ENCODE measurements at regions not wholly inside any gene's neighbourhood (a gene's known extent, or its start where the extent isn't known, plus 50 kb on each side); places are given as distances from the start of the nearest gene placed in this dataset.

GRCh38 chrX:26889574-26889973, 573.6 kb downstream of the PPP4R3C start:
- TF ChIP-seq CTCF (conservative IDR thresholded peaks at IDR 0.05; ENCODE audit: low read depth in 2 of 2) (no peak), POLR2AphosphoS5 (IDR thresholded peaks at IDR 0.05; ENCODE audit: low read depth) (no peak), REST (IDR thresholded peaks at IDR 0.05; ENCODE audit: unreplicated experiment) (no peak), ETS1 (IDR thresholded peaks at IDR 0.05) (no peak), EZH2 (IDR thresholded peaks at IDR 0.05; ENCODE audit: low read depth, unreplicated experiment) (no peak), CREB1 (CRISPR knock-in tag; IDR thresholded peaks at IDR 0.05; ENCODE audit: low read depth) (no peak), EZH2phosphoT487 (IDR thresholded peaks at IDR 0.05; ENCODE audit: unreplicated experiment) (no peak), ZNF114 (CRISPR knock-in tag; IDR thresholded peaks at IDR 0.05) (no peak)

All from GM23338 (cell line).